Esophagus (tissue), 2 donors: ENCODE measurements at regions not wholly inside any gene's neighbourhood (a gene's known extent, or its start where the extent isn't known, plus 50 kb on each side); places are given as distances from the start of the nearest gene placed in this dataset.
"Not testable (repeated sequence)": the region's sequence is repeated elsewhere in the genome, so short reads cannot be mapped to it uniquely, and the experiment has no call there.

Experiments
- H3K27ac ChIP-seq, 2 donors: one replicate each; pipeline ENCODE4 v1.5.1; 2013; ENCODE audit warnings: low read depth in 2 of 2, mild to moderate bottlenecking in 2 of 2, inconsistent platforms in 1 of 2, low read length in 1 of 2, moderate library complexity in 1 of 2
- H3K27me3 ChIP-seq, 2 donors: one replicate each; pipeline ENCODE4 v1.6.1; 2013; ENCODE audit warnings: low read length in 2 of 2, control low read depth in 1 of 2, mild to moderate bottlenecking in 1 of 2; ENCODE audit not compliant: insufficient read depth in 2 of 2, control insufficient read depth in 1 of 2
- H3K36me3 ChIP-seq, 2 donors: one replicate each; pipeline ENCODE4 v1.6.1; 2013; ENCODE audit warnings: low read length in 1 of 2; ENCODE audit not compliant: control insufficient read depth in 2 of 2, insufficient read depth in 2 of 2
- H3K4me1 ChIP-seq, 2 donors: one replicate each; pipeline ENCODE4 v1.6.1; 2013; ENCODE audit warnings: low read length in 1 of 2; ENCODE audit not compliant: control insufficient read depth in 2 of 2, insufficient read depth in 2 of 2
- H3K4me3 ChIP-seq, 2 donors: one replicate each; pipeline ENCODE4 v1.5.1; 2013; ENCODE audit warnings: low read length in 2 of 2, mild to moderate bottlenecking in 2 of 2, low read depth in 1 of 2, moderate library complexity in 1 of 2
- H3K9me3 ChIP-seq, 2 donors: one replicate each; pipeline ENCODE4 v1.6.1; 2013; ENCODE audit warnings: mild to moderate bottlenecking in 2 of 2, low read depth in 1 of 2, low read length in 1 of 2, moderate library complexity in 1 of 2; ENCODE audit not compliant: control insufficient read depth in 2 of 2, insufficient read depth in 1 of 2
- WGBS, 2 donors: extraction: QIAGEN DNeasy Blood & Tissue Kit; methylation state at CpG; one replicate each; pipeline ENCODE4 v1.1.7; 2013; 5-methylcytosine and 5-hydroxymethylcytosine counted together
- donor health status: healthy with polysubstance abuse.
- donor health status: Bipolar disorder and iron deficiency.

- H3K27ac ChIP-seq: no peak overlapping the region
- H3K36me3 ChIP-seq: no peaks in the 10 kb centered on the region
- H3K4me3 ChIP-seq: no peak overlapping the region
- no peaks in the 10 kb centered on the region for H3K27me3 ChIP-seq
- H3K4me1 ChIP-seq: no peaks in the 10 kb centered on the region
- WGBS, 2 donors: 73 to 77% methylated on average over 3 of the region's 3 CpGs
- H3K9me3 ChIP-seq: no peaks in the 10 kb centered on the region
Measured at GRCh38 chr7:113504691-113505090, 386.3 kb upstream of the SMIM30 start.

- Histone ChIP-seq H3K4me3 (no peak overlapping the region), H3K27ac (no peak overlapping the region), H3K27me3 (no peaks in the 10 kb centered on the region)
Measured at GRCh38 chr7:113504142-113504541, 385.8 kb upstream of the SMIM30 start.

GRCh38 chr7:113496586-113496985 lies 378.2 kb upstream of the SMIM30 start:
- not testable (repeated sequence) for H3K36me3 ChIP-seq, H3K4me3 ChIP-seq, H3K9me3 ChIP-seq, H3K4me1 ChIP-seq, H3K27ac ChIP-seq, H3K27me3 ChIP-seq
- WGBS, 2 donors: 56 to 76% methylated on average over 2 of the region's 3 CpGs

More at GRCh38 chr7:113504142-113504541, 385.8 kb upstream of the SMIM30 start:
- Histone ChIP-seq H3K36me3 (no peaks in the 10 kb centered on the region), H3K9me3 (no peaks in the 10 kb centered on the region), H3K4me1 (no peaks in the 10 kb centered on the region)

DNA sequence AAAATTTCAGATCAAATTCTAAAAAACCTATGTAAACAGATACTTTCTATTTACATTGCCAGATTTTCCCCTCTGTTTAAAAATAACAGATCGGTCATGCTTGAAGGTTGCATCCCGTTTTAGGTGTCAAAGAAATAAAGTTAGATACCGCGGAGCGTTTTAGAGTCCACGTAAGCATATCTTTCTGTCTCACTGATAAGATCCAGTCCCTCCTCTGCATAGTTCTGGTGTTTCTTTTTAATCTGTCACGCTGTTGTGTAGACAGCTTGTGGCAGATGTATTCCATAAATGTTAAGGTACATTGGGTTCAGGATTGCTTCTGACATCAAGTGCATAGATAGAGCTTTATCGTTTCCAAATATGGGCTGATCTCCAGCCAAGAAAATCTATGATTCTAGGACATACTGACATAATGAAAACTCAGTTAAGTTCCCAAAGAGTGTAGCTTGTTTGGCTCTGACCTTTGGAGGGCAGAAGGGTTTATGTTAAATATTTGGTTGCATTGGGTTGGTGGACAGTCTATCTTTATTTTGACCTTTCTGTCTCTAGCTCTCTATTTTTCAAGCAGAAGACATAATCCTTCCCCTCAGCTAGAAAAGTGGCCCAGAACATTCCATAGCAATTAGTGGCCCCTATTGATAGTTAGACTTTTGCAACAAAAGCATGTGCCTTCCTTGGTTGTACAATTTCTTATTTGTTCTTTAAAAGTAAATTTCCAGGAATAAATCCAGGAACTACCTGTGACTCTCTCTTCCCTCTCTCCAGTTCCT lies 376.6 kb upstream of the SMIM30 start:
- not testable (repeated sequence) for H3K4me3 ChIP-seq, H3K27me3 ChIP-seq, H3K9me3 ChIP-seq, H3K36me3 ChIP-seq, H3K4me1 ChIP-seq, H3K27ac ChIP-seq
- 43 to 71% methylated on average over 1 to 3 of the region's 8 CpGs for WGBS, 2 donors

DNA sequence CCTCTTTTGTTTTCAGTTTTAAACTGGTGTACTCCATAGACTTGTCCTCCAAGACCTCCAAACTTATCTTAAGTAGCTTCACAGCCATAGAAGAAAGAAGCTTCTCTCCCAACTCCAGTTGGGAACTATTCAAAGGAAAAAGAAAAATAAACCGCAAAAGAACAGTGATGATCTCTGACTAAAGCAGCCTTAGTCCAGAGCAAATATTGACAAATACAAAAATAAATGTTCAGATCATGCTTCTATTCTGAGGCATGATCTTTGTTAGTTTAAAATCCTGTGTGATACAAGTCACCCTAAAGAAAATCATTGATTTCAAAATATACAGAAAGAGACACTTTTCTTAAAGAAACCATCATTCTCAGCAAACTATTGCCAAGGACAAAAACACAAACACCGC lies 373.0 kb upstream of the SMIM30 start:
- H3K27me3 ChIP-seq: no peaks in the 10 kb centered on the region
- H3K9me3 ChIP-seq: no peaks in the 10 kb centered on the region
- WGBS, 2 donors: 65 to 70% methylated on average over 2 of the region's 2 CpGs
- H3K4me3 ChIP-seq: no peak overlapping the region
- H3K4me1 ChIP-seq: no peaks in the 10 kb centered on the region
- no peak overlapping the region for H3K27ac ChIP-seq
- H3K36me3 ChIP-seq: no peaks in the 10 kb centered on the region

- no peak overlapping the region for H3K27ac ChIP-seq
- H3K4me3 ChIP-seq: no peak overlapping the region
- H3K36me3 ChIP-seq: no peaks in the 10 kb centered on the region
- no peaks in the 10 kb centered on the region for H3K4me1 ChIP-seq
- no peaks in the 10 kb centered on the region for H3K27me3 ChIP-seq
- H3K9me3 ChIP-seq: peaks cover 0 to 3% of the 10 kb centered on the region in 2 donors
- 89 to 90% methylated on average over 16 of the region's 16 CpGs for WGBS, 2 donors
Measured at GRCh38 chr7:113487925-113488731, 369.8 kb upstream of the SMIM30 start.

DNA sequence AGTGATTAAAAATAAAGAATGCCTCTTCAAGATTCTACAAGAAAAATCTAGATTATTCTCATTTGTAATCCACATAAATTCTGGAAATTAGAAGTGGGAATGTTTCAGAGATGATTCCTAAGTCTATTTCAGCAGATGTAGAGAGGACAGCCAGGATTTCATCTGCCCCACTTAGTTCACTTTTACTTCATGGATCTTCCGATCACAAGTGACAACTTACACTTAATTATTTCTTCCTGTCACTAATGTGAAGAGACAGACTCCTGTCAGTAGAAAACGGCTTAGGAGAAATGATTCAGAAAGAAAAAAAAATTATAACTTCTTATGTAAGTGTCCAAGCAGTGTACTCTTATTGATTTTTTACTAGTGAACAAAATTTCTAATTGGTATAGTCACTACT lies 368.2 kb upstream of the SMIM30 start:
- 83 to 88% methylated on average over 2 of the region's 2 CpGs for WGBS, 2 donors
- no peaks in the 10 kb centered on the region for H3K27me3 ChIP-seq
- H3K4me1 ChIP-seq: no peaks in the 10 kb centered on the region
- H3K27ac ChIP-seq: no peak overlapping the region
- H3K9me3 ChIP-seq: peaks cover 0 to 3% of the 10 kb centered on the region in 2 donors
- no peak overlapping the region for H3K4me3 ChIP-seq
- no peaks in the 10 kb centered on the region for H3K36me3 ChIP-seq

DNA sequence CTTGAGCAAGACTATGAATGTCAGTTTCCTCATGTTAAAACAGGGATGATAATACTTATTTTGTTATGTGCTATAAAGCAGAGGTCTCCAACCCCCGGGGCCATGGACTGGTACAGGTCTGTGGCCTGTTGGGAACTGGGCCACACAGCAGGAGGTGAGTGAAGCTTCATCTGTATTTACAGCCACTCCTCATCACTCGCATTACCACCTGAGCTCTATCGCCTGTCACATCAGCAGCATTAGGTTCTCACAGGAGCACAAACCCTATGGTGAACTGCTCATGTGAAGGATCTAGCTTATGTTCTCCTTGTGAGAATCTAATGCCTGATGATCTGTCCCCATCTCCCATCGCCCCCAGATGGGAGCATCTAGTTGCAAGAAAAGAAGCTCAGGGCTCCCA lies 365.3 kb upstream of the SMIM30 start:
- WGBS, 2 donors: 88 to 89% methylated on average over 4 of the region's 4 CpGs
- no peaks in the 10 kb centered on the region for H3K27me3 ChIP-seq
- H3K36me3 ChIP-seq: no peaks in the 10 kb centered on the region
- H3K9me3 ChIP-seq: peaks cover 0 to 5% of the 10 kb centered on the region in 2 donors
- no peak overlapping the region for H3K4me3 ChIP-seq
- H3K4me1 ChIP-seq: no peaks in the 10 kb centered on the region
- H3K27ac ChIP-seq: no peak overlapping the region

GRCh38 chr7:113480537-113480936 lies 362.2 kb upstream of the SMIM30 start:
- 74 to 77% methylated on average over 3 of the region's 3 CpGs for WGBS, 2 donors
- Histone ChIP-seq H3K27ac (no peak overlapping the region), H3K9me3 (peaks cover 0 to 3% of the 10 kb centered on the region in 2 donors), H3K27me3 (no peaks in the 10 kb centered on the region), H3K4me3 (no peak overlapping the region), H3K4me1 (no peaks in the 10 kb centered on the region), H3K36me3 (no peaks in the 10 kb centered on the region)
